SJSA1 (cell line): ENCODE measurements at regions not wholly inside any gene's neighbourhood (a gene's known extent, or its start where the extent isn't known, plus 50 kb on each side); places are given as distances from the start of the nearest gene placed in this dataset.

ENCODE experiments used
- DNase-seq, 2 experiments: peaks; one replicate each; pipeline ENCODE4 v3.0.0-alpha.2; 2015 to 2020; ENCODE audit warnings: low spot score in 2 of 2, low read depth in 1 of 2
- H3K27ac ChIP-seq: fragments of 250-450 bp; sonication (Bioruptor Pico); 2 replicates; pipeline ENCODE4 v1.5.1; 2020; ENCODE audit warnings: mild to moderate bottlenecking, moderate library complexity
- H3K27me3 ChIP-seq: fragments of 250-450 bp; sonication (Bioruptor Pico); replicated peaks from 2 replicates; pipeline ENCODE4 v1.5.1; 2020; ENCODE audit warnings: mild to moderate bottlenecking, moderate library complexity
- H3K36me3 ChIP-seq: fragments of 250-450 bp; sonication (Bioruptor Pico); 2 replicates; pipeline ENCODE4 v1.5.1; 2020; ENCODE audit warnings: mild to moderate bottlenecking
- H3K4me1 ChIP-seq: fragments of 250-450 bp; sonication (Bioruptor Pico); replicated peaks from 2 replicates; pipeline ENCODE4 v1.6.1; 2021; ENCODE audit warnings: mild to moderate bottlenecking
- H3K4me3 ChIP-seq: fragments of 250-450 bp; sonication (Bioruptor Pico); 2 replicates; pipeline ENCODE4 v1.5.1; 2020; ENCODE audit warnings: mild to moderate bottlenecking
- H3K9me3 ChIP-seq: fragments of 250-450 bp; sonication (Bioruptor Pico); replicated peaks from 2 replicates; pipeline ENCODE4 v1.5.1; 2020; ENCODE audit warnings: mild to moderate bottlenecking

- no peaks in the 10 kb centered on the region for H3K36me3 ChIP-seq
- H3K27me3 ChIP-seq = no peaks in the 10 kb centered on the region
- H3K4me3 ChIP-seq = no peak overlapping the region
- H3K27ac ChIP-seq = no peak overlapping the region
- H3K9me3 ChIP-seq = no peaks in the 10 kb centered on the region
- H3K4me1 ChIP-seq = no peaks in the 10 kb centered on the region
- DNase-seq = no peak
Measured at GRCh38 chr11:104219096-104219495, 55.1 kb upstream of the PDGFD start.

- no peaks in the 10 kb centered on the region for H3K9me3 ChIP-seq
- no peak overlapping the region for H3K27ac ChIP-seq
- DNase-seq = no peak
- H3K4me3 ChIP-seq = no peak overlapping the region
- no peaks in the 10 kb centered on the region for H3K27me3 ChIP-seq
- no peaks in the 10 kb centered on the region for H3K36me3 ChIP-seq
- H3K4me1 ChIP-seq = no peaks in the 10 kb centered on the region
Measured at GRCh38 chr11:104214517-104214916, 50.6 kb upstream of the PDGFD start.
